ENCODE measurements at regions not wholly inside any gene's neighbourhood (a gene's known extent, or its start where the extent isn't known, plus 50 kb on each side); places are given as distances from the start of the nearest gene placed in this dataset.

- TF ChIP-seq CREB1 (CRISPR knock-in tag; IDR thresholded peaks at IDR 0.05; ENCODE audit: low read depth) (no peak), EZH2phosphoT487 (IDR thresholded peaks at IDR 0.05; ENCODE audit: unreplicated experiment) (no peak), JUNB (IDR thresholded peaks at IDR 0.05; ENCODE audit: unreplicated experiment) (no peak), ZNF114 (CRISPR knock-in tag; IDR thresholded peaks at IDR 0.05) (no peak), POLR2AphosphoS5 (IDR thresholded peaks at IDR 0.05; ENCODE audit: low read depth) (no peak), NANOG (IDR thresholded peaks at IDR 0.05; ENCODE audit: borderline replicate concordance) (no peak), REST (IDR thresholded peaks at IDR 0.05; ENCODE audit: unreplicated experiment) (no peak)
Measured at GRCh38 chr6:113529879-113530278, 327.3 kb upstream of the MARCKS start (continued).

- no peak overlapping the region; the same call in 1 of the 2 replicates for H3K4me2 ChIP-seq
- H3K36me3 Mint-ChIP-seq (ENCODE audit: low read depth), result no peaks in the 10 kb centered on the region
- peak overlapping the region; percentile 92 for H2AFZ ChIP-seq
- no peaks in the 10 kb centered on the region for H3K27me3 ChIP-seq (ENCODE audit: insufficient read depth)
- no peak overlapping the region for H3K4me3 ChIP-seq
- H3K36me3 ChIP-seq (ENCODE audit: insufficient read depth), result no peaks in the 10 kb centered on the region
- 0 out of 3 replicates have a peak, but pooled peaks cover 6% of the 10 kb centered on the region for H3K4me1 Mint-ChIP-seq
- H3K27me3 Mint-ChIP-seq (ENCODE audit: insufficient read depth, low read depth, poor library complexity), result peaks cover 2% of the 10 kb centered on the region
- no peaks in the 10 kb centered on the region for H3K79me2 ChIP-seq (replicated peaks; ENCODE audit: insufficient read depth)
- H3K27ac Mint-ChIP-seq, result peak overlapping the region; percentile 82; the same call in 1 of the 2 replicates
- H3K4me1 ChIP-seq (ENCODE audit: insufficient read depth), result 0 out of 2 replicates have a peak, but pooled peaks cover 6% of the 10 kb centered on the region
- H3F3A ChIP-seq (replicated peaks; ENCODE audit: low read depth), result no peaks in the 10 kb centered on the region
- DNase-seq (ENCODE audit: low spot score), result no peak
- H4K20me1 ChIP-seq (replicated peaks; ENCODE audit: insufficient read depth), result no peaks in the 10 kb centered on the region
- H3K4me3 Mint-ChIP-seq, result no peak overlapping the region
- ATAC-seq, result no peak
- peaks cover 4% of the 10 kb centered on the region; the same call in 1 of the 3 replicates for H3K9me3 Mint-ChIP-seq
- H3K9me2 ChIP-seq (ENCODE audit: insufficient read depth), result 0 out of 2 replicates have a peak, but pooled peaks cover 3% of the 10 kb centered on the region
- H3K27ac ChIP-seq (ENCODE audit: low read depth), result no peak overlapping the region
- no peak for TF ChIP-seq REST (IDR thresholded peaks at IDR 0.05; ENCODE audit: unreplicated experiment)
- TF ChIP-seq ZNF462 (CRISPR knock-in tag; IDR thresholded peaks at IDR 0.05), result no peak
- no peak for TF ChIP-seq EZH2 (IDR thresholded peaks at IDR 0.05; ENCODE audit: low read depth, unreplicated experiment)
- no peak for TF ChIP-seq STAT1 (IDR thresholded peaks at IDR 0.05; ENCODE audit: unreplicated experiment)
- TF ChIP-seq ZNF114 (CRISPR knock-in tag; IDR thresholded peaks at IDR 0.05), result no peak
- no peak for TF ChIP-seq JUNB (IDR thresholded peaks at IDR 0.05; ENCODE audit: unreplicated experiment)
- no peak for TF ChIP-seq ZNF331 (CRISPR knock-in tag; IDR thresholded peaks at IDR 0.05; ENCODE audit: low read depth)
- no peak for TF ChIP-seq NANOG (IDR thresholded peaks at IDR 0.05; ENCODE audit: borderline replicate concordance)
Measured at GRCh38 chr6:113530769-113531168, 326.4 kb upstream of the MARCKS start.
